ENCODE measurements at regions not wholly inside any gene's neighbourhood (a gene's known extent, or its start where the extent isn't known, plus 50 kb on each side); places are given as distances from the start of the nearest gene placed in this dataset.
"Not testable (repeated sequence)": the region's sequence is repeated elsewhere in the genome, so short reads cannot be mapped to it uniquely, and the experiment has no call there.

DNA sequence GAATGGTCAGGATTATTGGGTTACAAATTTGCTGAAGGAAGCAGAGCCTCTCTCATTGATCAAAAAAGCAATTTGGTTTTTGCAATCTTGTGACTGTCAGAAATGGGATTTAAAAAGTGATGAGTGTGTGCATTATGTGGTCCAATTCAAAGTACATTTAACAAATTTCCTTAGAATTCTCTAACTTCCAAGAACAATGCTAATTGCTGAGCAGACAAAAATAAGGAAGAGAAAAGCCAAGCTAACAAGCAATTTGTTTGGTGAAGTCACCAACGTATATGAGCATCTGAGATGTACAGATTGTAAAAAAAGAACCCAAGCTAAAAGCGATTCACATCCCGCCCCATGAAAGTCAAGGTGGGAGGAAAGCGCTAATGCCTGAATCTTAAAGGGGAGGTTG lies 1643.9 kb downstream of the CDH8 start:
- no peak for DNase-seq (ENCODE audit: low read depth in 2 of 2)

DNA sequence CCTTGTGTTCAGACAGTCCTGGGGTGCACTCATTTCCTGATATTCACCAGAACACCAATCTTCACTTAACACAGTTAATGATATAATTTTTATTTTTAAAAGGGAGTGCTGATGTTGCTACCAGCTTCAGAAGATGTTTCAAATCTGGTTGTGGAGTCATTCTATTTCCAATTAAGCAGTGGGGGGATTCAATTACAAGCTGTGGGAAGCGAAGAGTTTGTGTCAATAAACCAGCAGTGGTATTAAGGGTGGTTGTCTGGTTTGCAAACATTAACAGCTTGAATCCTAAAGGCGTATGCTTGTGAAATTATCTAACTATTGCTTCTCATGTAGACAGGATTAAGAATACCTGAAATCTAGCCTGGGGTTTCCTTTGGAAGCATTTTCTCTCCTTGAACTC lies 1637.5 kb upstream of the GOT2 start:
- no peak for DNase-seq (ENCODE audit: low read depth in 2 of 2)

DNA sequence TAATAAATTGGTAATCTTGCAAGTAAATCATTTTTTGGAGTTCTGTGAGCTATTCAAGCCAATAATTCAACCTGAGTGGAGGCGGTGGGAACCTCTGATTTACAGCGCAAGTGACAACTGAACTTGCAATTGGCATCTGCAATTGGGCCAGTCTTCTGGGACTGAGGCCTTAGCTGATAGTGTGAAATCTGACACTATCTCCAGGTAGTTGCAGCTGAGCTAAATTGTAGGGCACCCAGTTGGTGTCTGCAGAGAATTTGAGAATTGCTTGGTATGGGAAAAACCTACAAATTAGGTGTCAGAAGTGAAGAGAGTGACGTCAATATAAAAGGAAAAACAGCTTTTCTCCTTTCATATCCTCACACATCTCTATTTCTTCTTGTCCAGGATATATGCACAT lies 1633.6 kb upstream of the GOT2 start:
- no peak for DNase-seq (ENCODE audit: low read depth in 2 of 2)

DNA sequence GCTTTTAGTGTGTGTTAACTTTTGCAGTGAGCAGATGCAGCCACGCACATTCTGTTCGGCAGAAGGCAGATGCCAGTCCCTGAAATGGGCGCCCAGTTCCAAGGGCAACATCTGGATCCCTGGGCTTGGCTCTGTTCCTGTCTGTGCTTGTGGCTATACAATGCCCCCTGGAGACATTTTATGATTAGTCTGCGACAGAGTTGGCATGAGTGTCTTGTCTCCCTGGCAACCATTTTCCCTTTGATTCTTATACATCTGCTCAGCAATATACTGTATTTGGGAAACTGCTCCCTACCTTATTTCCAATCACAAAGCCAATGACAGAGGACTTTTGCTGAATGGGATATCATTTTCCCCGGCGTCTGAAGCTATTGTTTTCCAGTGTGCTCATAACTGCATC lies 1629.5 kb upstream of the GOT2 start:
- DNase-seq (ENCODE audit: low read depth in 2 of 2), result no peak

DNA sequence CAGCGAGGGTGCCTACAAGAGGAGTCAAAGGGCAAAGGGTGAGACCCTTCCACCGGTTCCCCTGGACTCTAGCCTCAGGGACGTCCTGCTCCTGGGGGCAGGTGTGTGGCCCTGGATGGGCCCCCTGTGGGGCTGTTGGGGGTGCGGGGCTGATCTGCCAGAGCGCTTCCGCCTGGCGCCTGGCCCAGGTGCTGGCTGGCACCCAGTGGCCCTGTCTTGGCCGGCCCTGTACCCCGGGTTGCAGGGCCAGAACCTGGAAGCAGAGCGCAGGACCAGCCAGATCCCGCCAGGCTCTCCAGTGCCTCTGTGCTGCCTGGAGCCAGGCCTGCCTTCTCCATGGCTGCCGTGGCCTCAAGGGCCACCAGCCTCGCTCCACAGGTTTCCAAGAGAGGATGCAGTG lies 1625.8 kb upstream of the GOT2 start:
- not testable (repeated sequence) for DNase-seq (ENCODE audit: low read depth in 2 of 2)

DNA sequence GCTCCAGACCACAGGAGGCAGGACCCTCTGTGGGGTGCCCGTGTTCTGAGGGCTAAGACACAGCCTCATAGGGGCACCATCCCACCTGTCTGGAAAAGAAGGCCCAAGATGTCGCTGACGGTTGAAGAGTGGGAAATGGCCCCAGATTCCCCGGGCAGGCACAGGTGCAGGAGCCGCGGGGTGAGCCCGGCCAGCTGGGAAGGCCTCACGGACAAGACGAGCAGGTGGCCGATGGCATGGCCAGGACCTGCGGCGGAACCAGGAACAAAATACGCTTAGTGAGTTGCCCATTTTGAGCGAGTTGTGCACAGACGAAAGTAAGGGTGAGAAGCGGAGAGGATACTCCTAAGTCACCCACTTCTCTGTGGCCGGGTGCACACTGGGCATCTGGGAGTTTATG lies 1625.3 kb upstream of the GOT2 start:
- DNase-seq (ENCODE audit: low read depth in 2 of 2), result not testable (repeated sequence)

DNA sequence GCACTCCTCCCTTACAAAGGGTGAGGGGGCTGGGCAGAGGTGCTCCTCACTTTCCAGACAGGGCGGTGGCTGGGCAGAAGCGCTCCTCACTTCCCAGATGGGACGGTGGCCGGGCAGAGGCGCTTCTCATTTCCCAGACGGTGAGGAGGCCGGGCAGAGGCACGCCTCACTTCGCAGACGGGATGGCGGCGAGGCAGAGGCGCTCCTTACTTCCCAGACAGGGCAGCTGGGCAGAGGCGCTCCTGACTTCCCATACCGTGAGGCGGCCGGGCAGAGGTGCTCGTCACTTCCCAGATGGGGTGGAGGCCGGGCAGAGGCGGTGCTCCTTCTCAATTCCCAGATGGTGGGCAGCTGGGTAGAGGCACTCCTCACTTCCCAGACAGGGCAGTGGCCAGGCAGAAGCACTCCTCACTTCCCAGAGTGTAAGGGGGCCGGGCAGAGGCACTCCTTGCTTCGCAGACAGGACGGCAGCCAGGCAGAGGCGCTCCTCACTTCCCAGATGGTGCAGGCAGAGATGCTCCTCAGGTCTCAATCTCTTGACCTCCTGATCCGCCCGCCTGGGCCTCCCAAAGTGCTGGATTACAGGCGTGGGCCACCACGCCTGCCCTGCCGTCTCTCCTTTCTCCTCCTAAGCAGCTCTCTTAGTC lies 1623.9 kb upstream of the GOT2 start:
- not testable (repeated sequence) for DNase-seq (ENCODE audit: low read depth in 2 of 2)

DNA sequence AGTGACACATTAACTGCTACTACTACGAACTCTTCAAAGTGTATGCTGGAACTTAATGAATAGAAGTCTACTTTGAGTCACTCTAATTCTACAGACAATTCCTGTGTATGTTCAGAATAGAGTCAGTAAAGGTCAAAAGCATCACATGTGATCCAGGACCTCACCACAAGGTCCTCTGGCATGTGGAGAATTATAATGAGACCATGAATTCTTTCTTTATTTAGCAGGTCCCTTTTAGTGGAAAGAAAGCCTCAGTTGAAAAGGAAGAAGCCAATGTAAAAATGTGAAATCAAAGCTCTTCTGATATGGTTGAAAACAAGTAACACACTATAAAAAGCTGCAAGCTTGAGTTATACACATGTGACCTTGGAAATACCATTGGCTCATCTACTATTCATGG lies 1612.1 kb upstream of the GOT2 start:
- DNase-seq (ENCODE audit: low read depth in 2 of 2), result no peak

DNA sequence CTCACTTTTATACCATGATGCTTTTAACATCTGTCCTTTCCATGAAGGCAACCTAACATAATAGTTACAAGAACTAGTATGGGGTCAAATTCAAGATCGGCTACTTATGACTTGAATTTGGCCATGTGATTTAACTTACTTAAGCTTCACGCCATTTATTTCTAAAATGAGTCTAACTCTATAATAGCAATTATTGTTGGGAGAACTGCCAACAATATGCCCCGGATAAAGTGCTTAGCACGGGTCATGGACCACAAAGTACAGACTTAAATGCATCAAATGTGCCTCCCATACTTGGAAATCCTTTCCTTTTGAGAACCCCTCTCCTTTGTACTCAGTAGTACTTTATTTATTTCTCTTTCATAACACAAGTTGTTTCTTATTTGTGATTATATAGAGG lies 1603.6 kb upstream of the GOT2 start:
- no peak for DNase-seq (ENCODE audit: low read depth in 2 of 2)

DNA sequence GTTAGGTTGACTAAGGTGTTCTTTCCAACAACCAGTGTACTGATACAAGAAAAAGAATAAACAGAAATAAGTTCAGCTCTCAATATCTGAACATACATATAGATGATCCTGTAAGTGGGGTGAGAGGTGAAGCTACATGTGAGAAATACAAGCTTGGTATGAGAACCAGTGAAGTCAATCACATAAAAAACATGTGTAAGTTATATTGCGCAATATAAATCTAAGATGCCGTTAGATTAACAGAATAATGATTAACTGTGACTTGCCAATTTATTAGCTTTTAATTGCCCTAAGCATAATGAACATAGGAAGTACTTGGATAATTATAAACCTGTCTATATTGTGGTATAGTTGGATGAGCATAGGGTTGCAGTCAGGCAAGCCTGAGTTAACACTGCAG lies 1597.1 kb upstream of the GOT2 start:
- no peak for DNase-seq (ENCODE audit: low read depth in 2 of 2)

DNA sequence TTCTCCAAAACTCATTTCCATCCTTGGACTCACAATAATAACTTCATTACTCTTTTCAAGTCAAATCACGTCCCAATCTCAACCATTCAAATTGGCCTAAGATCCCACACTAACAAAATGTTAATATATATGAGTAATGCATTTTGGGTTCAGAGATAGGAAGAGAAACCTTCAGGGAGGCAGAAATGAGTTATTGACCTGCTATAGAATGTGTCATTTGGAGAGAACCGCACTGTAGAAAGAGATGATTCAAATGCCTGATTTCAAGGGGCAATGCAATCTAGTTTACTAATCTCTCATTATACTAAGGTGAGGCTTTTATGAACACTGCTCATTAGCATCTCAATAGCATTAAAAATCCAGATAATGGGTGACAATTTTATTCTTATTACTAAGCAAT lies 1595.0 kb upstream of the GOT2 start:
- no peak for DNase-seq (ENCODE audit: low read depth in 2 of 2)

DNA sequence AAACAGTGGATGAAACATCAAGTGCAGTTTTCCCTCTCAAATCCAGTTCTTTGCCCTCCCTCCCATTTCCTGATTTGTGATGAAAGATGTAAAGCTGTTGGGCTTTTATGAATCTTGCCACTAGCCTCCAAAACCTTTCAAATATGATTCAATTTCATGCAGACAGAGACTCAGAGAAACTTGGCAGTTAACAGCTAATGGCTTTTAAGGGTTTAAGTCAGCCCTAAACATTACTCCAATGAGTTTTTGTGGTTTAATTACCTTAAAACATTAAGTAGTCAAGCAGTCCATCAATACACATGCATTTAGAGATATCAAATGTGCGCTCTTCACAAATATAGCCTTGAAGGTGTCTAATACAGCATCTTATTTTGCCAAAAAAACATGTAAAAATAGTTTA lies 1594.0 kb upstream of the GOT2 start:
- DNase-seq (ENCODE audit: low read depth in 2 of 2), result no peak

DNA sequence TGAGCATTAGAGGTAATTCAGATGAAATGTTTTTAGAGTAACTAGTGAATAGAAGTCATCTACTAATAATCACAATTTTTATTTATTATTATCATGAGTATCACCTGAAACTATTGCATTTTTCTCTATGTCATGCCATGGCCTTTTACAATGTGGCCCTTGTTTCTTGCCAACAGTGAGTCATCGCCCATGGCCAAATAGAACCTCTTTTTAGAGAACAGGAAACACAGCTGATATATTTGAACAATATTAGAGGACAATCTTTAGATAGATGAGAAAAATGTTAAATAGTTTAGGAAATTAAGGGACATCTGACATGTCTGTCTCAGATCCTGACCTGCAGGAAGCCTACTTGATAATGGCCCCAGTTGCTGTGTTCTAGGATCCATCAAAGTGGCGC lies 1584.4 kb upstream of the GOT2 start:
- DNase-seq (ENCODE audit: low read depth in 2 of 2), result no peak

DNA sequence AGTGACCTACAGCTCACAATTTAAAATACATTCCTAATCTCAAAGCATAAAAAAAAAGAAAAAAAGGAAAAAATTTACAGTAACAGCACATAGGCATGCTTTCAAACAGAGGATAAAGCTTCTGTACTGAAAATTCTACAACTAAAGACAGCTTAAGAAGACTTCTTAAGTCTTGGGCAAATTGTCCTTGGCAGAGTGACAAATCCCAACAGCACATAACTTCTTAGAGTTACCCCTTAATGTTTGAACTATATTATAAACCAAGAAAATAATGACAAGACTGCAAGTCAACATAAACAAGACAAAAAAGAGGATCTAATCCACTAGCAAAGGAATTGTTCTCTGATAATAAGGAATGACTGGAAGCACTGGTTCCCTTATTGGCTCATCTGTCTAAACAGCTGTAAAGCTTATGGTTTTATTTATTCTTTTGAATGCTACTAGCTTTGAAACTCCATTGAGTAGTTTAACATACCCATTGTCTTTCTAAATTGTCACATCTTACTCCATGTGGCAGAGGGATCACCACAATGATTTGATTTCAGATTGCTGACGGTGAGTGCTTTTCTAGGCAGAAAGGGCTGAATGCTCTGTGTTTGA lies 1576.8 kb upstream of the GOT2 start:
- no peak for DNase-seq (ENCODE audit: low read depth in 2 of 2)

DNA sequence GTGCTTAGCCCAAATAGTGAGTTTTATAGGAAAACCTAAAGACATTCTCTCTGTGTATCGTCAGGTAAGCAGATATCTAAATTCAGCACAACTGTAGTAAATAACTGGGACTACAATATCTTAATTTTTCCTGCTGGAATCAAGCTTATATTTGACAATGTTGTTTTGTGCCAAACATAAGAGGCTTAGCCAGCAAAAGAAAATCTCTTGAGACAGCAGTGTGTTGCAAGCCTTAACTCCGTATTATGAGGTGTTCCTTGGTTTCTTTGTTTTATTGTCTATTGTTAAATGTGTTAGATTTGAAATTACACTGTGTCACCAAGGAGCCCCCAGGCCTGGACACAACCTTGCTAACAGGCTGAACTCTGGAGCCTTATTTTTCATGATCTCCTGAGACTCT lies 1570.6 kb upstream of the GOT2 start:
- no peak for DNase-seq (ENCODE audit: low read depth in 2 of 2)

DNA sequence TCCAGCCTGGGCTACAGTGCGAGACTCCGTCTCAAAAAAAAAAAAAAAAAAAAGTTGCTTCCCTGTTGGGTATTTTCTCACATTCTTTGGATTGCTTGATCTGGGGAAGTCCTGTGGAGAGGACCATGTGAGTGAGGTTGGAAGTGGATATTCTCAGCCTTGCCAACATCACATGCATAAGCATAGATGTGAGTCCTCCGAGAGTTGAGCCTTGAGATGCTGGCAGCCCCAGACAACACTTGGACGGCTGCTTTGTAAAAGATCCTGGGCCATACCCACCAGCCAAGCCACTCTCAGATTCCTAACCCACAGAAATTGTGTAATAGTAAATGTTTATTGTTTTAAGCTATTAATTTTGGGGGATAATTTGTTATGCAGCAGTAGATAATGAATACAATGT lies 1570.0 kb upstream of the GOT2 start:
- no peak for DNase-seq (ENCODE audit: low read depth in 2 of 2)

DNA sequence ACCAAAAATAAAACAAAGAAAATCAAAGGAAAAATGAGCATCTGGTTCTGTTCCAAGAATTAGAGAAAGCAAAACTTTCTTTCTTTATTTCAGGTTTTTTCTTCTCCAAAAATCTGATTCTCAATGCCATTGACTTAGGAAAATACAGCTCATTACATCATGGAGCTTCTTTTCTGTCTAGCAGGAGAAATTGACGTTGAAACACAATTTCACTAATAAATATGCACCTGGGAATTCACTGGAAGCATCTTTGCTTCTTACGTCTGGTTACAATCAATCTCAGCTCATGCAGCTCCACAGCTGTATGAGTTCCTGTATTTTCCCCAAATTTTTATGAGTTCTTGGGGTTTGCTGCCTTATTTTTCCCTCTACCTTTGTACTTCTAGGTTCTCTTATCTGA lies 1568.6 kb upstream of the GOT2 start:
- DNase-seq (ENCODE audit: low read depth in 2 of 2), result no peak

DNA sequence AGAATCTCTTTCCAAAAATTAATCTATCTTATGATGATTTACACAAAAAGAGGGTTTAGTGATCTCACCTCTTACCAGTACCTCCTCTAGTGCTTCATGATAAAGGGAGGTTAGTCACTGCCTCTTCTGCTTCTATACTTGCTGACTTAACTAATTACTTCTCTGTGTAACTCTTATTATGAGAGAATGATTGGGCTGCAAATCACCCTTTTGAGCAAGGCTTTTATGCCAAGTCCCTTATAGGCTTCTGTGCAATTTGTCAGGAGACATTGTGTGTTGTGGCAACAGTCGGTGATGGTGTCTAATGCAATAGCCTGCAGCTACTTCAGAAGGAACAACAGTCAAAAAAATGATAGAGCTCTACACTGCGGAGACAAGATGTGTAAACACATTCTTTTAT lies 1568.1 kb upstream of the GOT2 start:
- no peak for DNase-seq (ENCODE audit: low read depth in 2 of 2)

DNA sequence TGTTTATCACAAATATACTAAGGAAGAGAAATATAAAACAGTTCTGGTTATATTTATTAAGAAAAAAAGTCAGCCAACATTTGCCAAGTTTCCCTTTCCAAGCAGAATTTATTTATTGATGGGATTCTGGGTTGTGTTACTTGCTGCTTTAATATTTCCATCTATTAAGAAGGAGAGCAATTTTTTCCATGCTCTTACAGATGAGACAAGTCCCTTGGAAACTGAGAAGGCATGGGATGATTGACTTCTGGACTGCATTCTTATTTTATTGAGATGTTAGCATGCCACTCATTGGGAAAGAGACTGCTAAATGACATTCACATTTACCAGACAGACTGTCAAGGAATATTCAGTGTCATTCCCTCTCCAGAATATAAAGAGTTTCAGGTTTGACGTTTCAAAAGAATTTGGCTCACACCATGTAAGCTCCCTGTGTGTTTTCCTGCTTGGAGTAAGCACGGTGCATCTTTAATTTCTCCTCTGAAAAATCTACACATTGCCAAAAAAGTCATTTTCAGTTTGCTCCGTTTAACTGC lies 1565.2 kb upstream of the GOT2 start:
- no peak for DNase-seq (ENCODE audit: low read depth in 2 of 2)

DNA sequence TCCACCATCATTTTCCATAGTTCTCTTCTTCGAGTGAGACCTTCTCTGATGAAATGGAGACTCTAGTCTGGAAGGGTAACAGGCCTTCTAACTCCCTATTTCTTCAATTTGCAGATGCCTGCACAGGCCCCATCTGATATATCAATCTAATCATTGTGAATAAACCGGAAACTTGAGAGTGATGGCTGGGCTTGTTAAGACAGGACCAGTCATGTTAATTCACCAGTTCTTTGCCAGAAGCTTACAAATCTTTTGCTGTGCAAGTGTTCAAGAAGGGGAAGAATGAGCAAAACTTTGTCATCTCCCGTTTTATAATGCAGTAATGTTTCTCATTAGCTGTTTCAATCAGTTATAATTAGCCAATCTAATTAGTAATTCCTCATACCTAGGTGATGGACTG lies 1561.3 kb upstream of the GOT2 start:
- no peak for DNase-seq (ENCODE audit: low read depth in 2 of 2)

DNA sequence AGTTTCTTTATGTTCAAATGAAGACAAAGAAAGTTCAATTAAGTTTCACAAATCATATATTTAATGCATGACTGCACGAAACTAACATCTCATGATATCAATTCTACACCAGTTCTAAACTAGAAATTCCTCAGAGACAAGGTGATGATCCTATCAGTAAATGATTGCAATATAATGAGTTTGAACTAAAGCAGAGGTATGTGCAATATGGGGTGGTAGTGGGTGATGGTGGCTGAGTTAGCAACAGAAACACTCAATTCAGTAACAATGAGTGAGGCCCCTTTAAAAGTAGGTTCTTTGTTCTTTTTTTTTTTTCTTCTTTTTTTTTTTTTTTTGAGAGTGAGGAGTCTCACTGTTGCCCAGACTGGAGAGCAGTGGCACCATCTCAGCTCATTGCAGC lies 1551.7 kb upstream of the GOT2 start:
- DNase-seq (ENCODE audit: low read depth in 2 of 2), result no peak

DNA sequence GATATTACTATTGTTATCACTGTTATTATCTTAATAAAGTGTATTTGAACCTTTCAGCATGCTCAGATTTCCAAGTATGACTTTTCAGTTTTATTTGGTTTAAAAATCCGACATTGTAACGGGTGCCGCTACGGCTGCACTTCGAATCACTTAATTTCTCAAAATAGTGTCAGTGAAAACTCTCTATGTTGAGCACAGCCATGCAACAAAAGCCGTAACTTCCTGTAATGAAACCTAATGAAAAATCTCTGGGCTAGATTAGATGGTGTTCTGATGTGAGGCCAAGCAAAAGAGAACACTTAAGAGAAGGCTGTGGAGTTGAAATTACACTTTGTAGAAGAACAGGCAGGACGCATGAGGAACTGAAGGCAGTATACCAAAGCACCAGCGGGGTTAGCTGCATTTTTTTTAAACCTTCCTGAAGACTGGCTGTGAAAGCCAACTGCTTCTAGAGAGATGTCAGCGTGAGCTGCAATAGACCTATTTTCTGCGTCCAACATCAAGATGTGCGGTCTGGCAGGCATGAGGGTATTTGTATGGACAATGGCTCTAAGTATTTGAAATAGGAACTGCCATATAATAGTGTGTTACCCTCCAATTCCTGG lies 1545.0 kb upstream of the GOT2 start:
- no peak for DNase-seq (ENCODE audit: low read depth in 2 of 2)

DNA sequence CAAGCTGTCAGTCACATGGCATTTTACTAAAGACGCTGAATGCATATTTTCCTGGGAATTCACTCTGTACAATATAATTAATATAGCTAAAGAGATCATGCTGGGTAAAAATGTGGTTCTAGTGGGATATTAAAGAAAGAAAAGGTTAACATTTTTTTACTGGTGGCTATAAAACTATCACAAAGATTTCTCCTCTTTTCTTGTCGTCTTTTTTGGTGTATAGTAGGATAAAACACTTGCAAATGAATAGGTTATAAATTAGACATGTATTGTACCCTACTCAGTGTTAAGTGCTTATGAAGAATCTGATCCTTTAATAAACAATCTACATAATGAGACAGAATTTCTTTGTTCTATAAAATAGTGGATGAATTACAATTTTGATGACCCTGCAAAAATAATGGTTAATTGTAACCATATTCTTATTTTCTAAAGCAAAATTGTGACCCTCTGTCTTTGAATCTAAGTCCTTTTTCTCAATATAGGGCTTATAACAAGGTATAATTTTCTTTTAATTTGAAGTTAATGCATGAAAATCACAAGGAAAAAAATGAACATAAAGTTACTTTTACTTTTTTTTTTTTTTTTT lies 1540.4 kb upstream of the GOT2 start:
- no peak for DNase-seq (ENCODE audit: low read depth in 2 of 2)

All from stimulated activated CD4-positive, alpha-beta T cell treated with anti-CD3 and anti-CD28 coated beads, Interleukin-4, amount 100 ng/mL, for 48 hours (primary cell).